Choroid plexus epithelial cell (primary cell): ENCODE measurements at regions not wholly inside any gene's neighbourhood (a gene's known extent, or its start where the extent isn't known, plus 50 kb on each side); places are given as distances from the start of the nearest gene placed in this dataset.

Source experiments
- DNase-seq: peaks from one replicate; pipeline ENCODE4 v3.0.0-alpha.2; 2010; ENCODE audit warnings: low read depth
- H3K4me3 ChIP-seq: 2 replicates; pipeline ENCODE4 v1.5.1; 2011; ENCODE audit warnings: low read depth, mild to moderate bottlenecking, control low read depth, low read length, moderate library complexity
- CTCF ChIP-seq: conservative IDR thresholded peaks from 2 replicates; pipeline ENCODE4 v1.5.1; 2011; ENCODE audit warnings: low read depth, mild to moderate bottlenecking, control low read depth, inconsistent platforms, low read length, moderate library complexity

- DNase-seq: no peak
- TF ChIP-seq CTCF: no peak
Observed at GRCh38 chr10:20682782-20683181, 214.3 kb downstream of the NEBL start.

GRCh38 chr10:20677340-20677739 lies 219.8 kb downstream of the NEBL start:
- no peak for DNase-seq
- TF ChIP-seq CTCF: no peak
- H3K4me3 ChIP-seq: no peak overlapping the region

More at GRCh38 chr10:20682782-20683181, 214.3 kb downstream of the NEBL start:
- no peak overlapping the region for H3K4me3 ChIP-seq

GRCh38 chr10:20674926-20675325 lies 222.2 kb downstream of the NEBL start:
- H3K4me3 ChIP-seq: no peak overlapping the region
- DNase-seq: no peak
- TF ChIP-seq CTCF: no peak

GRCh38 chr10:20673175-20673574 lies 223.9 kb downstream of the NEBL start:
- no peak overlapping the region for H3K4me3 ChIP-seq
- no peak for TF ChIP-seq CTCF
- DNase-seq: no peak

GRCh38 chr10:20672741-20673140 lies 224.4 kb downstream of the NEBL start:
- no peak overlapping the region for H3K4me3 ChIP-seq
- TF ChIP-seq CTCF: no peak
- no peak for DNase-seq

GRCh38 chr10:20670579-20670978 lies 226.5 kb downstream of the NEBL start:
- TF ChIP-seq CTCF: no peak
- DNase-seq: no peak
- H3K4me3 ChIP-seq: no peak overlapping the region

DNA sequence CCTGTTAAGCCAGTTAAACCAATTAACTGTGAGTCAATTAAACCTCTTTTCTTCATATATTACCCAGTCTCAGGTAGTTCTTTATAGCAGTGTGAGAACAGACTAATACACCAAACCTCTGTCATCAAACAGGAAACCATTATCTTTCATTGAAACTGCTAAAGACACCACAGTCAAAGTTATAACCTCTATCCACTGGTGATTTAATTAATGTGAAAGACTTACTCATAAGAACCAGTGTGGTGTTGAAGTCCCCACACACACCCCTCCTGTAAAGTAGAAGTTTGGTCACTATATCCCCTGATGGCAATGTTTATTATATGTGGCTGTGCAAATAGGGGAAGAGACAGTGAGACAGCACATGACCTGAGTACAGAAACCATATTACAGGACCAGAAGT lies 228.1 kb downstream of the NEBL start:
- TF ChIP-seq CTCF: no peak
- H3K4me3 ChIP-seq: no peak overlapping the region
- no peak for DNase-seq
